ENCODE measurements at regions not wholly inside any gene's neighbourhood (a gene's known extent, or its start where the extent isn't known, plus 50 kb on each side); places are given as distances from the start of the nearest gene placed in this dataset.

DNA sequence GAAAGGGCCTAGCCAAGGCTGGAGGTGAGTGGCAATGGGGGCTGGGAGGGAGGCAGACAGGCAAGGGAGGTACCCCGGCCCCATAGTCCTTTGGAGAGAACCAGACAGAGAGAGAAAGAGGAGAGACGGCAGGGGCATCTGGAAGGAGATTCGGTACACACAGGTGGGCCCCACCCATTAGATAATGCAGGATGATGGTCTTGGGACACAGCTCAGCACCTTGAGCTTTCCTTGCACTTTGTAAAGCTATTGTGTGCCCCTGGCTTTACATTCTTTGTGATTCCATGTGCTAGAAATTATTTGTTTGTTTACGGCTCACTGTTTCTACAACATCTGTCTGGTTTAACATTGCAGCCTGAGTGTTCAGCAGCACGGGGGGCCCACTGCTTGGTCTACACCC lies 83.1 kb downstream of the CTAGE1 start:
- H3K4me3 Mint-ChIP-seq (ENCODE audit: unreplicated experiment): no peak overlapping the region
- TF ChIP-seq, protein P1, sequence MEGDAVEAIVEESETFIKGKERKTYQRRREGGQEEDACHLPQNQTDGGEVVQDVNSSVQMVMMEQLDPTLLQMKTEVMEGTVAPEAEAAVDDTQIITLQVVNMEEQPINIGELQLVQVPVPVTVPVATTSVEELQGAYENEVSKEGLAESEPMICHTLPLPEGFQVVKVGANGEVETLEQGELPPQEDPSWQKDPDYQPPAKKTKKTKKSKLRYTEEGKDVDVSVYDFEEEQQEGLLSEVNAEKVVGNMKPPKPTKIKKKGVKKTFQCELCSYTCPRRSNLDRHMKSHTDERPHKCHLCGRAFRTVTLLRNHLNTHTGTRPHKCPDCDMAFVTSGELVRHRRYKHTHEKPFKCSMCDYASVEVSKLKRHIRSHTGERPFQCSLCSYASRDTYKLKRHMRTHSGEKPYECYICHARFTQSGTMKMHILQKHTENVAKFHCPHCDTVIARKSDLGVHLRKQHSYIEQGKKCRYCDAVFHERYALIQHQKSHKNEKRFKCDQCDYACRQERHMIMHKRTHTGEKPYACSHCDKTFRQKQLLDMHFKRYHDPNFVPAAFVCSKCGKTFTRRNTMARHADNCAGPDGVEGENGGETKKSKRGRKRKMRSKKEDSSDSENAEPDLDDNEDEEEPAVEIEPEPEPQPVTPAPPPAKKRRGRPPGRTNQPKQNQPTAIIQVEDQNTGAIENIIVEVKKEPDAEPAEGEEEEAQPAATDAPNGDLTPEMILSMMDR (IDR thresholded peaks at IDR 0.05): no peak
- H3K36me3 Mint-ChIP-seq (ENCODE audit: unreplicated experiment): no peaks in the 10 kb centered on the region
- H3K27me3 Mint-ChIP-seq (ENCODE audit: unreplicated experiment): peaks cover 42% of the 10 kb centered on the region
- H3K27ac Mint-ChIP-seq (ENCODE audit: unreplicated experiment): no peak overlapping the region
- H3K9me3 Mint-ChIP-seq (ENCODE audit: unreplicated experiment): no peaks in the 10 kb centered on the region
- no peak for DNase-seq (ENCODE audit: extremely low spot score, unreplicated experiment)
- H3K4me1 Mint-ChIP-seq (ENCODE audit: unreplicated experiment): peaks cover 9% of the 10 kb centered on the region

DNA sequence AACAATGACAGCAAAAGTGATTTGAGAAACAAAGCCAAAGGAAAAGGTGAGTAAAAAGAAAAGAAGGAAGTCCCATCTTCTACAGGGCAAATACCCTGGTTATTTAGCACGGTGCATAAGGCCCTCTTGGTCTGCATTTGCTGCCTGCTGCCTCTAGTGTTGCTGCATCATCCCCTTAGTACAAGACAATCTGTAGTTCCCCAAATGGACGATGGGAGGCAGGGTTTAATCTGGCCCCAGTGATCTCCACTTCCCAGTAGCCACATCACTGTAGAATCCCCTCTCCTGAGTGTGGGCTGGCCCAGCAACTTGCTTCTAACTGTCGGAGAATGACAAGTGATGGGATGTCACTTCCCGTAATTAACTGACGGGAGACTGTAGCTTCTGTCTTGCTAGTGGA lies 85.1 kb downstream of the CTAGE1 start:
- TF ChIP-seq, protein P1 (IDR thresholded peaks at IDR 0.05): no peak
- Mint-ChIP-seq H3K4me3 (ENCODE audit: unreplicated experiment) (no peak overlapping the region), H3K27ac (ENCODE audit: unreplicated experiment) (no peak overlapping the region), H3K9me3 (ENCODE audit: unreplicated experiment) (no peaks in the 10 kb centered on the region), H3K4me1 (ENCODE audit: unreplicated experiment) (peaks cover 9% of the 10 kb centered on the region), H3K27me3 (ENCODE audit: unreplicated experiment) (peaks cover 33% of the 10 kb centered on the region), H3K36me3 (ENCODE audit: unreplicated experiment) (no peaks in the 10 kb centered on the region)
- no peak for DNase-seq (ENCODE audit: extremely low spot score, unreplicated experiment)

GRCh38 chr18:22330508-22330907 lies 87.2 kb downstream of the CTAGE1 start:
- Mint-ChIP-seq H3K4me1 (ENCODE audit: unreplicated experiment) (peaks cover under 1% of the 10 kb centered on the region), H3K36me3 (ENCODE audit: unreplicated experiment) (no peaks in the 10 kb centered on the region), H3K9me3 (ENCODE audit: unreplicated experiment) (no peaks in the 10 kb centered on the region), H3K27ac (ENCODE audit: unreplicated experiment) (no peak overlapping the region), H3K4me3 (ENCODE audit: unreplicated experiment) (no peak overlapping the region), H3K27me3 (ENCODE audit: unreplicated experiment) (peaks cover 33% of the 10 kb centered on the region)
- TF ChIP-seq, protein P1 (IDR thresholded peaks at IDR 0.05): no peak
- no peak for DNase-seq (ENCODE audit: extremely low spot score, unreplicated experiment)

DNA sequence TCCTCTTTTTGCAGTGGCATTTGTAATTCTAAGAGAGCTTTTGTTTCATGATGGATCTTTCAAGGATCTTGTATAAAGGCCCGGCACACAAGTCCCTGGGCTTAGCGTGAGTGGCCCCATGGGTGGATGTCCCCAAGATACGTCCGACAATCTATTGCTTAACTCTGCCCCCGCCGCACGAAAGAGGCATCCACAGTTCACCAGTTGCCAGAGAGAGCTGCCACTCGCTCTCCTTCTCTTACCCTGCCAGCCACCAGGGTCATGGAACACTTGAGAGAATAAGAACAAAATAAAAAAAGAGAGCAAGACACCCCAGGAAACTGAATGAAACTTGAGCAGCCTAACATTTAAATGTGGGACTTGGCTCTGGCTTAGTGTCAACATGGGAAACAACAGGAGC lies 92.3 kb downstream of the CTAGE1 start:
- Mint-ChIP-seq H3K36me3 (ENCODE audit: unreplicated experiment) (no peaks in the 10 kb centered on the region), H3K9me3 (ENCODE audit: unreplicated experiment) (no peaks in the 10 kb centered on the region), H3K27ac (ENCODE audit: unreplicated experiment) (no peak overlapping the region), H3K27me3 (ENCODE audit: unreplicated experiment) (peaks cover 13% of the 10 kb centered on the region), H3K4me3 (ENCODE audit: unreplicated experiment) (no peak overlapping the region), H3K4me1 (ENCODE audit: unreplicated experiment) (peaks cover 13% of the 10 kb centered on the region)
- no peak for DNase-seq (ENCODE audit: extremely low spot score, unreplicated experiment)
- TF ChIP-seq, protein P1 (IDR thresholded peaks at IDR 0.05): no peak

DNA sequence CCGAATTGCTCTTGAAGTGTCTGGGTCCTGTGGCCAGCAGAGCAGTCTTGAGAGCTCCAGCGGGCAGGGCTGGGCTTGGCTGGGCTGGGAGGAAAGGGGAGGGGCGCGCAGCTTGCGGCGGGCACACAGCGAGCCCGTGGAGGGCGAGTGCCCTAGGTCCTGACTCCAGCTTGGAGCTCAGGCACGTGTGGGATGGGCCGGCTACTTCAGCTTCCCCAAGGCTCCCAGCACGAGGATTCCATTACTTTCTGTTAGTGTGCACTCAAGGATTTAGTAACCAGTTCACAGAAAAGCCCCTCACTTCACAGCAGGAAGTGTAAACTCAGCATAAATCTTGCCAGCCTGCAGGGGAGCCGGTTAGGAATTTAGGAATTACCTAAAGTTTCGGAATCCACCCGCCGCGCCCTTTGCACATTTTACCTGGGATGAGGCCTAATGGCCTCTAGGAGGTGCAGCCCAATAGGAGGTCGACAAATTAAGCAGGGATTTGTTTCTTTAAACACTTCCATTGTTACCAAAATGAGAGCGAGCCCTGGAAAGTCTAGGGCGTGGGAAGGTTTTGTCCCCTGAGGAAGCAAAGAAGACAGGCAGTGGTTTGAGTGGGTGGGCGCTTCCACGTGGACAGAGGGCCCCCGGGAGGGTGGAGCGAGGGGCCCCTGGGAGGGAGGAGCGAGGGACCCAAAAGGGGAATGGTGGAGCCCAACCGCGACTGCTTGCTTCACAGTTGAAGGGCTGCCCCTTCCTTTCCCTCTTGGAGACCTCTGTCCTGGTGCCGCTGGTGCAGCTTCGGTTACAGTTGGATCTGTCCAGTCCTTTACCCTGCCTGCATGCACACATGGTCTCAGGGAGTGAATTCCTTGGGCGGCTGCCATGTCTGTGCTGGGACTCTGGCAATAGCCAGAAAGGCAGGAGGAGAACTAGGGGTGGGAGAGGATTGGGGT lies 93.3 kb downstream of the CTAGE1 start:
- Mint-ChIP-seq H3K27ac (ENCODE audit: unreplicated experiment) (no peak overlapping the region), H3K27me3 (ENCODE audit: unreplicated experiment) (peaks cover 8% of the 10 kb centered on the region), H3K9me3 (ENCODE audit: unreplicated experiment) (no peaks in the 10 kb centered on the region), H3K4me3 (ENCODE audit: unreplicated experiment) (peak overlapping the region; percentile 45), H3K4me1 (ENCODE audit: unreplicated experiment) (peaks cover 13% of the 10 kb centered on the region), H3K36me3 (ENCODE audit: unreplicated experiment) (no peaks in the 10 kb centered on the region)
- DNase-seq (ENCODE audit: extremely low spot score, unreplicated experiment): no peak
- TF ChIP-seq, protein P1 (IDR thresholded peaks at IDR 0.05): peak; percentile 38

Data from osteocyte (in vitro differentiated cells).